Ovary (tissue), 7 donors: ENCODE measurements at regions not wholly inside any gene's neighbourhood (a gene's known extent, or its start where the extent isn't known, plus 50 kb on each side); places are given as distances from the start of the nearest gene placed in this dataset.

Experiments
- DNase-seq, 5 donors: peaks; one replicate each; pipeline ENCODE4 v3.0.0-alpha.2; 2019 to 2020
- H3K27ac ChIP-seq, 2 donors: fragments of 200-600 bp; one replicate each; pipeline versions ENCODE4 v1.5.1 to v1.8.0; 2019 to 2022
- H3K27me3 ChIP-seq: fragments of 200-600 bp; one replicate; pipeline ENCODE4 v1.8.0; 2022
- H3K36me3 ChIP-seq: fragments of 200-600 bp; sonication (generic); one replicate; pipeline ENCODE4 v1.5.1; 2019
- H3K4me1 ChIP-seq: one replicate; pipeline ENCODE4 v1.8.1; 2013; ENCODE audit warnings: mild to moderate bottlenecking, moderate library complexity; ENCODE audit not compliant: insufficient read depth
- H3K4me3 ChIP-seq: fragments of 200-600 bp; sonication (generic); one replicate; pipeline ENCODE4 v1.5.1; 2017
- H3K9me3 ChIP-seq, 2 donors: fragments of 200-600 bp in 1 of 2; sonication (generic) in 1 of 2; one replicate each; pipeline versions ENCODE4 v1.5.1 to v1.8.1; 2013 to 2019; ENCODE audit warnings: mild to moderate bottlenecking in 1 of 2, moderate library complexity in 1 of 2
- CTCF ChIP-seq, 3 donors: fragments of 450-650 bp in 2 of 3; fragments of 200-600 bp in 1 of 3; IDR thresholded peaks; one replicate each; pipeline versions ENCODE4 v1.5.1 to v1.8.0; 2016 to 2022; ENCODE audit warnings: antibody characterized with exemption in 3 of 3, mild to moderate bottlenecking in 1 of 3
- EP300 ChIP-seq: sonication (generic); formaldehyde crosslinking; IDR thresholded peaks from one replicate; pipeline ENCODE4 v1.6.1; 2017; ENCODE audit warnings: antibody characterized with exemption
- POLR2A ChIP-seq: fragments of 450-650 bp; IDR thresholded peaks from one replicate; pipeline ENCODE4 v1.6.1; 2017; ENCODE audit warnings: antibody characterized with exemption, mild to moderate bottlenecking, moderate library complexity
- WGBS, 3 donors: extraction: QIAGEN DNeasy Blood & Tissue Kit in 1 of 3; methylation state at CpG; one replicate each; pipeline versions ENCODE4 v1.1.5 to v1.1.7; 2013 to 2017; 5-methylcytosine and 5-hydroxymethylcytosine counted together
- intact Hi-C, 4 donors: fragments of 100-400 bp; cut with DNase I; formaldehyde crosslinking; loops; one replicate each; pipeline versions ENCODE4 v1.11.0 to v1.15.1; 2022 to 2023
- donor health status: DM: no; HTN: no; CAD: no; lungs with moderate emphysema.
- donor health status: DM: no; HTN: no; CAD: no.
- donor health status: Bipolar disorder and iron deficiency.
- donor health status: DM: no; HTN: no; CAD: no.
- donor health status: DM: yes; HTN: yes; CAD: no.

GRCh38 chr6:78363688-78364087, 503.7 kb upstream of the IRAK1BP1 start:
- no peaks in the 10 kb centered on the region for H3K27me3 ChIP-seq
- no peak overlapping the region for H3K27ac ChIP-seq
- no peaks in the 10 kb centered on the region for H3K9me3 ChIP-seq
- no peaks in the 10 kb centered on the region for H3K36me3 ChIP-seq
- no peak overlapping the region for H3K4me3 ChIP-seq
- no peak for DNase-seq
- intact Hi-C loops, result no loop called here
- no peaks in the 10 kb centered on the region for H3K4me1 ChIP-seq
- no peak for TF ChIP-seq EP300
- no peak for TF ChIP-seq POLR2A
- no peak for TF ChIP-seq CTCF (IDR thresholded peaks at IDR 0.05)

GRCh38 chr6:78365473-78365872, 501.9 kb upstream of the IRAK1BP1 start:
- no peaks in the 10 kb centered on the region for H3K27me3 ChIP-seq
- no peak for TF ChIP-seq EP300
- TF ChIP-seq CTCF (IDR thresholded peaks at IDR 0.05), result no peak
- TF ChIP-seq POLR2A, result no peak
- no peaks in the 10 kb centered on the region for H3K36me3 ChIP-seq
- WGBS, 3 donors, result 88 to 90% (median 89%) methylated on average over 4 of the region's 4 CpGs
- H3K4me3 ChIP-seq, result no peak overlapping the region
- no peak for DNase-seq
- no peaks in the 10 kb centered on the region for H3K9me3 ChIP-seq
- H3K4me1 ChIP-seq, result no peaks in the 10 kb centered on the region
- intact Hi-C loops, result no loop called here
- H3K27ac ChIP-seq, result no peak overlapping the region

GRCh38 chr6:78377056-78377455, 490.3 kb upstream of the IRAK1BP1 start:
- H3K9me3 ChIP-seq, result no peaks in the 10 kb centered on the region
- no peaks in the 10 kb centered on the region for H3K27me3 ChIP-seq
- whole genome bisulfite sequencing, 3 donors, result 79 to 88% (median 86%) methylated on average over 2 of the region's 2 CpGs
- H3K36me3 ChIP-seq, result no peaks in the 10 kb centered on the region
- intact Hi-C loops, result no loop called here
- no peaks in the 10 kb centered on the region for H3K4me1 ChIP-seq
- H3K27ac ChIP-seq, result no peak overlapping the region
- no peak for DNase-seq
- TF ChIP-seq POLR2A, result no peak
- H3K4me3 ChIP-seq, result no peak overlapping the region

GRCh38 chr6:78379982-78380381, 487.4 kb upstream of the IRAK1BP1 start:
- Histone ChIP-seq H3K27me3 (no peaks in the 10 kb centered on the region), H3K4me1 (no peaks in the 10 kb centered on the region), H3K36me3 (no peaks in the 10 kb centered on the region), H3K9me3 (no peaks in the 10 kb centered on the region), H3K27ac (no peak overlapping the region), H3K4me3 (no peak overlapping the region)
- no peak for TF ChIP-seq POLR2A
- no peak for TF ChIP-seq CTCF (IDR thresholded peaks at IDR 0.05)
- TF ChIP-seq EP300, result no peak
- DNase-seq, result no peak
- intact Hi-C loops, result no loop called here

GRCh38 chr6:78380541-78380940, 486.8 kb upstream of the IRAK1BP1 start:
- H3K9me3 ChIP-seq, result no peaks in the 10 kb centered on the region
- H3K4me1 ChIP-seq, result no peaks in the 10 kb centered on the region
- no peak overlapping the region for H3K27ac ChIP-seq
- TF ChIP-seq CTCF (IDR thresholded peaks at IDR 0.05), result no peak
- TF ChIP-seq EP300, result no peak
- no peak for TF ChIP-seq POLR2A
- DNase-seq, result no peak
- H3K27me3 ChIP-seq, result no peaks in the 10 kb centered on the region
- 74 to 82% (median 78%) methylated on average over 2 of the region's 2 CpGs for WGBS, 3 donors
- no peak overlapping the region for H3K4me3 ChIP-seq
- intact Hi-C loops, result no loop called here
- no peaks in the 10 kb centered on the region for H3K36me3 ChIP-seq
